GM19463 (cell line): ENCODE measurements at regions not wholly inside any gene's neighbourhood (a gene's known extent, or its start where the extent isn't known, plus 50 kb on each side); places are given as distances from the start of the nearest gene placed in this dataset.
A peak's percentile ranks its signal among the peaks of the same experiment; 100 is the strongest.
"Not testable (repeated sequence)": the region's sequence is repeated elsewhere in the genome, so short reads cannot be mapped to it uniquely, and the experiment has no call there.

Experiments
- ATAC-seq: cut with Tn5 transposase; IDR thresholded peaks from one replicate; pipeline ENCODE4 v1.9.1; 2021; ENCODE audit warnings: mild to moderate bottlenecking, moderate library complexity; ENCODE audit not compliant: unreplicated experiment

DNA sequence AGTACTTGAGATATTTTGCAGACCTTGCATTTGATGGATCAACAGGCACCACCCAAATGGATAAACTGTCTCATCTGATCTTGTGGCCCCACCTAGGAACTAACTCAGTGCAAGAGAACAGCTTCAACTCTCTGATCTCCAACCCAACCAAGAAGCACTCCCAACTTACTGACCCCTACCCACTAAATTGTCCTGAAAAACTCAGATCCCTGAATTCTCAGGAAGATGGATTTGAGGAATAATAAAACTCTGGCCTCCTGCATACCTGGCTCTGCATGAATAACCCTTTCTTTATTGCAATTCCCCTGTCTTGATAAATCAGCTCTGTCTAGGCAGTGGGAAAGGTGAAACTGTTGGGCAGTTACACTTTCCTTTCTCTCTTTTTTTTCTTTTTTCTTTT lies 247.9 kb downstream of the ZPLD1 start:
- no peak for ATAC-seq

DNA sequence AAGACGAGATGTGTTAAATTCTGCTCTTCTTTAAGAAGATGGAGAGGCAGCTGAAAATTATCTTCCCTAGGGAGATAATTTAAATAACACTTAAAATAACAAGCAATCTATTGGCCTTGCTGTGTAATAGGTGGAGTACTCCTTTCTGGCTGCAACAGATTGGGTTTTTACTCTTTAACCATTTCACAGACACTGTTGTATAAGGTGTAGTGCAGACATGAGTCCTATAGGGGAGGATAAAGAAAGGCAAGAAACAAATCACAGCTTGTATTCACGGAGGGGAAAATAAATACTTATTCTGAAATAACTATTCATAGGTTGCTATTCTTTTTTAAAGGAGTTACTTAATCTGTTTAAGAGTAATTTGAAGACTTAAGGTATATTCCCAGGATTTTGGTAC lies 252.0 kb downstream of the ZPLD1 start:
- no peak for ATAC-seq

DNA sequence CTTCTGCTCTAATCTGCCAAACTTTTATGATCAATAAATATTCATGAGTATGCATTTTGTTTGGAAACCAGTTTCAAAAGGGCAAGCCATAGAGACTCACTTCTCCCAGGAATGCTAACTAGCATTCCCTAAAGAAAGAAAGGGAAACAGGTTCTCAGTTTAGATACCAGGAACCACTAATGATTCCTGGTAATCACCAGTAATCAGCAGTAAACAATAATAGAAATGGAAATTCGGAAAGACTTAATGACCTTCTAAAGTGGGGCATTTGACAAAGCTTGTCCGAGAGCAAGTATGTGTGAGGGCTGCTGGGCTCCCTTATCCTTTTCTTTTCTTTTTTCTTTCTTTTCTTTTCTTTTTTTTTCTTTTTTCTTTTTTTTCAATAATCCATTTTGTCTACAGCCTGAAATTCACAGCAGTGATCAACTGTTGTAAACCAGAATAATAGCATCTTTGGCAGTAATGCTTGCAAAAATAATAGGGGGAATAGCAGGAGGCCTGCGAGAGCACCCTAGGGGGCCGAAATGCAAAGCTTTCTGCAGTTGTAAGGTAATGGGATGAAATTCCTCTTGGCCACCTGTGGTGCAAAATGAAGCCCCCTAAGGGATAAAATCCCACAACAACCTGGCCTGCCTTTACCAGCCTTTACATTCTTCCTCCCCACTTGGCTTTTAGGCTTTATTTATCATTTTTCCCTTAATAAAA lies 253.2 kb downstream of the ZPLD1 start:
- ATAC-seq: no peak

DNA sequence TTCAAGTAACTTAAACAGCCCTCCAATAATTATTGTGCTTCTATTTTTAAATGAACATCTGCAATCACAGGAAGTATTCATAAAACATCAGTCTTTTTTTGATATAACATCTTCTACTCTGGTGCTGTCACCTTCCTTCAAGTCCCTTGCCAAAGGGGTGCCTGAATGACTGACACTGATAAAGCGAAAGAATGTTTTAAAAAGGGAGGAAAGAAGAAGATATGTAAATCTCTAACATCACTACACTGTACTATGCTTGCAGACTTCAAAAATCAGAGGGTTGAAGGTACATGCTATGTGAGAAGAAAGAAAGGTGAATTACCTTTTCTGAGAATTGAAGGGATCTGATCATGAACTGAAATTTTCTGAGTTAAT lies 253.7 kb downstream of the ZPLD1 start:
- ATAC-seq: no peak

DNA sequence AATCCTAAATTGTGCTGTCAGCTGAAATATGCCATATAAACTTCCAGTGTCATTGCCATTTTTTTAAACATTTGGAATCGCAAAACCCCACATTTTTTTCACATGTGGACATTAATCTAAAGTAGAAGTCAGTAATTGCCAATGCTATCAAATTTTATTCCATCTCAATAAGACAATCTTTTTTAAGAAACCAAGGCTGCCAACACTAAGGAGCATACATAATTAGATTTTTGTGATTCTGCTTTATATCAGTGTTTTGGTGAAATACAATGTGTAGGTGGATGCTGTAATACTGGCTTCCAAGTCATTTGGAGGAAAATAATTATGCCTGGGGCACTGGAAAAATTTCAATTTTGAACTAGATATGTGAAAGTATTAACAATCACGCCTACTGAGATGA lies 256.7 kb downstream of the ZPLD1 start:
- ATAC-seq: no peak

DNA sequence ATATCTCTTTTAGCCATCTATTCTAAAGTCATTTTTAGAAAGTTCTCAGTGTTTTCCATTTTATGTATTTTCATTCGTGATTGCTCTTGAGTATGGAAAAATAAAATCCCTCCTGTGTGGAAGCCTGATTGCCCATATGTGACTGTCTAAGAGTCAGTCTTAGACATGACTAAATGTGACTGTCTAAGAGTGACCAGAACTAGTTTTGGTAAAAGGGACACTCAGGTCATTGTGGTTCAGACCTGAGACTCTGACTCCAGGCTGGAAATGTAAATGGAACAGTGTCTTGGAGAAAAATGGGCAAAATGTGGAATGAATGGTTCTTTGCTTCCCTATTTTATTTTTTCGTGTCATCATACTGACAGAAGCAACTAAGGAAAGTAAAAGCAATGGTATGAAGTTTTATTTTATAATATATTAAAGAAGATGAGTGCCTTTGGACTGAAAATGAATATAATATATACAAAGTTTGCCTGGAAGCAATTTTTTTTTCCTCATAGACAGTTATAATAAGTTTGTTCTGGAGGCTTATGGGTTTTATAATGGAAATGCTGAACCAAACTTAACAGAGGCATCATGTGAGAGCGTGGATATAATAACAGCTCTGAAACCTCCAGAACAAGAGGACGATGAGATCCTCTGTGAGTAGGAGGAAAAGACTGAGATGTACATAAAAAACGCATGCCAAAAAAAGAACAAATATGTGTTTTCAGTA lies 264.4 kb downstream of the ZPLD1 start:
- ATAC-seq: no peak

DNA sequence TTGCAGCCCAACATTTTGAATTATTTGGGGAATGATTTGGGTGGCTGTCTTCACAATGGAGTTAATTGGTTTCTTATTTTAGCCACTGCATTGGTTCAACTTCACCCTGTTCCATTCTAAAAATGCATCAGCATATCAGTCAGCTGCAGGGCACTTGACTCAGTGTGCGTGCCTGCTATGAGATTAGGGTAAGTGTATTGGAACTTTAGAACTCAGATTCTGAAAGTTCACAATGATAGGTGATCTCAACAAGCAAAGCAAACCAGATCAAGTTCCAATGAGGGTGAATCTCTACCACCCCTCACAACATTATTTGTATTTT lies 265.0 kb downstream of the ZPLD1 start:
- ATAC-seq: no peak

DNA sequence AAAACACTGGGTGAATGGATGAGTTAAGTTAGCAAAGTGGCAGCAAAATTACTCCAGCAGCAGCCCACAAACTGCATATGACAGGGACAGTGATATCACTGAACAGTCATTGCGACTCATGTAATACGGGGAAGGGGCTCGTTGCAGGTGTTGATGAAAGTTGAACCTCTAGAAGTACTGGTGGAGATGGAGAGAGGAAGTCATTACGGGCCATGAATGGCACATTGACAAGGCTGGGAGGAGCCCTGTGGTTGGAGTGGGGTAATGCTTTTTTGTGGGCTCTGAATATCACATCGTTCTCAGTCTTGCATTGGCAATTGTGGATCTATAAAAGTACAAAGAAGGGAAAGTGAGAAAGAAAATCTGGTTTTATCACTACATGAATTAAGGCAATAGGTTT lies 278.1 kb downstream of the ZPLD1 start:
- ATAC-seq: no peak

DNA sequence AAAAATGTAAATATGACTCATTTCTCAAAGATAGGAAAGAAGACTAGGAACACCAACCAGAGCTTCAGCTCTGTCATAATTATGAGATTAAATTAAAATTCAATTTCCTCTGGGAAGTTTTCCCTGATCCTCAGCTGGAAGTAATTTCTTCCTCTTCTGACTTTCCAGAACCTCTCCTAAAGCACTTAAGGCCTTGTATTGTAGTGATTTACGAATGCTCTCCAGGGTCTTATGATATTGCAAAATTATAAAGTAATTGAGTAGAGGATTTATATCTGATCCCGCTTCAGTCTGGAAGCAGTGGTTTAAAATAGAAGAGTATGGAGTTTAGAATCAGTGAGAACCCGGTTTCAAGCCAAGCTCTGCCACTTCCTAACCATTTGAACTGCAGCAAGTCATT lies 279.8 kb downstream of the ZPLD1 start:
- peak; percentile 11 for ATAC-seq

DNA sequence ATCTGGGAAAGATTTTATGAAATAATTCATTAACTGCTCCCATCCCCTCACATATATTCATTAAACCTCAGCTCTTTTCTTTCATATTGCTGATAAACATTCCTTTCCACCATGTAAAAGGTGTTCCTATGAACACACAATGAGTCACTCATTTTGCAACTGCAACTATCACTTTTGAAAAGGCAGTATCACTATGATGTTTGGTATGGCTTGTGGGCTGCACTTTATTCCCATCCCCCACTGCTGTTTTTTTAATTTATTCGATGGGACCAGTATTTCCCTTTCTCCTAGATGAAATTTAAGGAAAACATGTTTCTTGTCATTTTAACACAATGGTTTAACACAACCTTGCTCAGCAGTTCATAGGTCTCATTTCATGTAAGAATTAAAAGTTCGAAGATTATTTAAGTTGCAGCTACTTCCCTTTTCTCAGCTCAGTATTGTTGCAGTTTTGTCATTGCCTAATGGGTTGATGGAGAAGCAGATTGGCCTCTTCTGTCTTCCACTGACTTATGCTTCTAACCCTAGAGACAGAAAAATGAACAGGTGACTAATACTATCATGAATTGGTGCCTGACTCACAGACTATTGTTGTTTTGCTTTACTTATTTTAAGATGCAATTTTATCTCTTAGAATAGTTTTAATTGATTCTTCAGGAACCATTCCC lies 280.3 kb downstream of the ZPLD1 start:
- ATAC-seq: peak; percentile 91

DNA sequence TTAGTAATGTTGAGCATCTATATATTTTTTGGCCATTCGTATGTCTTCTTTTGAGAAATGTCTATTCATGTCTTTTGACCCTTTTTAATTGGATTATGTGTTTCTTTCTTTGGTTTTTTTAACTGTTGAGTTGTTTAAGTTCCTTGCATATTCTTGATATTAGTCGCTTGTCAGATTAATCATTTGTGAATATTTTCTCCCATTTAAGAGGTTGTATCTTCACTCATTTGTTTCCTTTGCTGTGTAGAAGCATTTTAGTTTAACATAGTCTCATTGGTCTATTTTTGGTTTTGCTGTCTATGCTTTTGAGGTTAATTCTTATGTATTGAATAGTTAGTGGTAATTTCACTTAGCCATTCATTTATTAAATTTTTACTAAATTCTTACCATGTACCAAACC lies 283.8 kb downstream of the ZPLD1 start:
- no peak for ATAC-seq

DNA sequence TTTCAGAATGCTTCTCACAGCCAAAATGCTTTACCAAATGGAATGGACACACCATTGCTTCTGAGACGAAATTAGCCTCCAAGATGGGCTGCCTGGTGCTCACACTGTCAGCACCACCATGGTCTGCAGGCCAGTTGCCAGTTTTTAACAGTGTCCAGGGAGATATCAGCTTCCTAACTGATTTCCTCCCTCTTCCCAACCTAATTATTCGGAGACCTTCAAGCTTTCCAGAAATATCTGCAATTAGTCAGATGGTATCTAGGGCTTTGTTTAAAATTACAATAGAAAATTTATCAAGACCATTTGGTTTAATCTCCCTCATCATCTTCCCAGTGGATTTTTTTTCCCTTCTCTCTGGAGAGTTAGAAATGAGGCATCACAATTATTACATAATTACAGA lies 287.5 kb downstream of the ZPLD1 start:
- ATAC-seq: no peak

DNA sequence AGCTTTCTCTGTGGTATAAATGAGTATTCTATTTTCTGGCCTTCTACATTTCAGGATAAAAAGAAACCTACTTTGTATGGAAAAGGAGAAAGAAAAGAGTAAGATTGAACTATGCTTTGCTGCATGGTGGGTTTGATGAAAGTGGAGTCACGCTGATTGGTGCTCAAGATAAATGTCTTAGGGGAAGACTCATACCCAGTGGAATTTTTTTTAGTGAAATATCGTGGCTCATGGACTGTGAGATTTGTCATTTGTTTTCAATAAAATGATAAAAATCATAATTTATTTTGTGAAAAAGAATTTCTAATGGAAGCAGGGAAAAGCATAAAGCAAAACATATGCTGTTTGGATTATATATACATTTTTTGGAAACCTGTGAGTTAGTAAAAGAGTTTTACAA lies 292.5 kb downstream of the ZPLD1 start:
- no peak for ATAC-seq

DNA sequence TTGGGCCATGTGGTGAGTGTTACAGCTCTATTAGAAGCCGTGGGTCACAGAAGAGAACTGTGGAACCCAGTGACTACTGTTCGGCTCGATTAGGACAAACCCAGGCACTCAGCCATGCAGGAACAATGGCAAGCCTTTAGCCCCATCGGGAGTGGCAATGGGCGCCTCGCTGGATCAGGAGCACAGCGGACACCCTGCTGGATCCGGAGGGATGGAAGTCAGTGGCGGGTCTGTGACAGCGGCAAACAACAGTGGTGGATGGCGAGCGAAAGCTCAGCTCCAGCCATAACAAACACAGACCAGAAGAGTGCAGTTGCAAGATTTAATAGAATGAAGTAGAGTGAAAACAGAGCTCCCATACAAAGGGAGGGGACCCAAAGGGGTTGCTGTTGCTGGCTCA lies 297.8 kb downstream of the ZPLD1 start:
- ATAC-seq: not testable (repeated sequence)

DNA sequence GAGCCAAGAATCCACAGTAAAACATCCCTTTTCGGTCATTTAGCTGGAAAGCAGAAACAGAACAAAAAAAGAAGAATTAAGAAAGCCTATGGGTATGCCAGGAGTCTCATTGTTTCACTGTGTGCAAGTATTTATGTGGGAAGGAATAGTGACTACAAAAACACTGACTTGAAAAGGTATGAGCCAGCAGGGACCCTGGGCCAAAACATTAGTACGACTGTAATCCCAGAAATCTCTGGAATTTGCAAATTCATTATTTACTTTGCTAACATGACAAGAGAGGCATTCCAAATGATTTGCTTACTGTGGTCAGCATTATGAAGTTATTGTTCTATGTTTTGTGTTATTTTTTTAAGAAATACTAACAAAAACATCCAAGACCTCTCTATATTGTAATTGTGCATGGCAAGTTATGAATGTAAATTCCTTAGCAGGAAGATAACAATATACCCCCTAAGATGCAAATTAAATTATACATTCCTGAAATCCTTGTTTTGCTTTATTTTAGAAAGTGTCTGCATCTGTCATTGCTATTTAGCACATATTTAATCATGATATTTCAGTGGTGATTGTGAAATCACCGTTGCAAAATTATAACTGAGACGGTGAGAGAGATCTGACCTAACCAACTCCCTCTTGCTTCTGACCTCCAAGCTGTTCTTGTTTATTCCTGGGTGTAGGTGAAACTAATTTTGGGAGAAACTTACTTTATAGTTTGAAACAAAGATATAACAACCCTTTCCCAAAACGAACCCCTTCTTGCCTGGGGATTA lies 299.2 kb downstream of the ZPLD1 start:
- ATAC-seq: no peak

DNA sequence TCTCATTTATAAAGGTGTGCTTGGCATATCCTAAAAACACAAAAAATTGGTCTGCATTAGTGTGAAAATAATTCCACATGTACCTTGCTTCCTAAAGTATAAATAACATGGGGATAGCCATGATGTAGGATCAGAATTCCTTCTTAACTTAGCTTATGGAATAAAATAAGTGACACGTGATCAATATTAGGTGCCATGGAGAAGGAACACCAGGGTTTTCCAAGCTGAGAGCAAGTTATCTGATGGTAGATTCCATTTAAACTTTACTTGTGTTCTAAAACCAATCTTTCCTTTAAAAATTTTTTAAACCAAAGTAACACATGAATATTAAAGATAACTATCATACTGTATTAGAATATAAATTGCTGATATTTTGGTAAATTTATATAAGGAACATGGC lies 300.5 kb downstream of the ZPLD1 start:
- no peak for ATAC-seq

DNA sequence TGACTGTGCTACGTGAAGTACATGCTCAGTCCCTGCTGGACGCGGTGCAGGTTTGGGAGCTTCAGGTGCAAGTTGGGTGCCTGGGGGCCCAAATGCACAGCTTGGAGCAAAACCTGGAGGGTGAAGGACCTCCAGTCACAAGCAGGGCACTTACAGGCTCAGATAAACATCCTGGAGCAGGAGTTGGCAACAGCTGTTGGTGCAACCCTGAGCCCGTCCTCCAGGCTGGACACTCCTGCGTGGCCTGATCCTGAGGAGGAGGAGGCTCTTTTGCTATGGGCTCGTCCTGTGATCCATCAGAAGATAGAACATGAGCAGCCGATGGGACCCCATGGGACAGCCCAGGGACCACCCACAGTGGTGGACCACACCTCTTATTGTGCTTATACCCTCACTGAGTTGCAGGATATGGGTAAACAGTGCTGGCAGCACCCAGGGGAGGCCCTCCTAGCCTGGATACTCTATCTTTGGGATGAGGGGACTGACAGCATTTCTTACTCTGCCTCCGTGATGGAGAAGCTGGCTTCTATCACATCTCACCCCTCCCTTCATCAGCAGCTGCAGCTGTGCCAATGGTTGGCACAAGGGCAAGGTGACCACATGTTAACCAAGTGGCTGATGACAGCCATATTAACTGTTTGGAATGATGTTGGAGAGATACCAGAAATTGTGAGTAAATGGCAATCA lies 301.6 kb downstream of the ZPLD1 start:
- ATAC-seq: no peak

DNA sequence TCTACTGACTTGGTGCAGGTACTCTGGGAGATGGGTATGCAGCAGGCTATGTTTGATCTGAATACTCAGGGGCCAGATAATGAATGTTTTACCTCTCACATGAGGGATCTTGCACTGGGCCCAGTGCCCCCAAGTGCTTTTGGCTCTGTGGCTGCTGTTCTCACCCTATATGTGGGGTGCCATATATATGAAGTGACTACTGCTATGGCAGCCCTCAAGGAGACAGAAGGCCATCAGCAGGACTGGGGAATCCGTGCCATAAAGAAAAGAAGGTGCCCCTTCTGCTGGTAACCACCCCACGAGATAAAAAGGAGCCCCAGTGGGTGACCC lies 302.1 kb downstream of the ZPLD1 start:
- no peak for ATAC-seq

DNA sequence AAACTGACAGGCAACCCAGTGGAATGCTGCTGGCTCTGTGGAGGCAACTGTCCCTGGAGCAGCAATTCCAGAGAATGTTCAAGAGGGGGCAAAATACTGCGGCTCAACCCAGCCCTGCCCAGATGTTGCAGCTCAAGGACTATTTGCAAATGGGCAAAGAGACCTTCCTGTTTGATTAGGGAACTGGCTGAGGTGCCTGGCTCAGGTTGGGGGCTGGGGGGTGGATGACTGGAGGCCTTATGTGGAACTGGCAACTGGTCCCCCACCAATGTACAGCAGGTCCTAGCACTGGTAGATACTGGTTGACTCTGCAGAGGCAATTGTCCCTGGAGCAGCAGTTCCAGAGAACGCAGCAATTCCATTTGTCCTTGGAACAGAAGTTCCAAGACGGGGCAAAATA lies 302.5 kb downstream of the ZPLD1 start:
- no peak for ATAC-seq

DNA sequence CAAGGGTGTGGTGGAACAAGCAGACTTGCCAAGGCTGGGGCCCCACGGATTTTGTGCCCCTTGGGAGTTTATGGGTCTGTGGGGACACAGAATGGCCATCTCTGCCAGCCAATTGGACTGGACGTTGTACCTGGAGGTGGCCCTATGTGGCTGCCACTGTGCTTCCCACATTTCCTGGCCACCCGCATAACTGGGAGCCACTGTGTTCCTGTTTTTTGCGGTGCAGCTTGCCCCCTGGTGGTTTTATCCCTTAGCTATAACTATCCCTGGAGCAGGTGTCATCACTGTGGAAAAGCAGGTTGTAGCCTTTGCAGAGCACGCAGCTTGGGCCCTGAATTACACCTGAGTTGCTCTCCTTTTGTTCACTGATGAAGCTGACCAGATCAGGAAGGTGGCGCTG lies 306.3 kb downstream of the ZPLD1 start:
- no peak for ATAC-seq

DNA sequence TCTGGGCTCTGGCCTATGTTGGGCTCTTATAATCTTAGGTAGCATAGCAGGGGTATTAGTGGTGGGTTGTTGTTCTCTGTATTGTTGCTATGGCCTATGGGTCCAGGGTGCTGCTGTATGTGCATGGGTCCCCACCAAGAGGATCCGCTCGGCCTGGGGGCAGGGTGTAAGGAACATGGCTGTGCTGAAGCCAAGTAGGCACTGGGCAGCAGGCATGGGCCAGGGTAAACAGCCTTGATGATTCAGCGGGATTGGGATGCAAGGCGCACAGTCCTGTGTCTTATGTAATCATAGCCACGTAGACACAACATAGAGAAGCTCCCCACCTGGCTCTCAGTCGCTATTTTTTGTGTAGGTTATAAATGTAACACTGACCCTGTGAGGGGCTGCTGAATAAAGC lies 306.9 kb downstream of the ZPLD1 start:
- ATAC-seq: no peak
